HG02798 (cell line): ENCODE measurements at regions not wholly inside any gene's neighbourhood (a gene's known extent, or its start where the extent isn't known, plus 50 kb on each side); places are given as distances from the start of the nearest gene placed in this dataset.

Experiments
- ATAC-seq: cut with Tn5 transposase; IDR thresholded peaks from one replicate; pipeline ENCODE4 v1.9.1; 2021; ENCODE audit warnings: mild to moderate bottlenecking; ENCODE audit not compliant: unreplicated experiment, poor library complexity

- ATAC-seq, result no peak
Observed at GRCh38 chr2:236840857-236841256, 244.8 kb upstream of the COPS8 start.

DNA sequence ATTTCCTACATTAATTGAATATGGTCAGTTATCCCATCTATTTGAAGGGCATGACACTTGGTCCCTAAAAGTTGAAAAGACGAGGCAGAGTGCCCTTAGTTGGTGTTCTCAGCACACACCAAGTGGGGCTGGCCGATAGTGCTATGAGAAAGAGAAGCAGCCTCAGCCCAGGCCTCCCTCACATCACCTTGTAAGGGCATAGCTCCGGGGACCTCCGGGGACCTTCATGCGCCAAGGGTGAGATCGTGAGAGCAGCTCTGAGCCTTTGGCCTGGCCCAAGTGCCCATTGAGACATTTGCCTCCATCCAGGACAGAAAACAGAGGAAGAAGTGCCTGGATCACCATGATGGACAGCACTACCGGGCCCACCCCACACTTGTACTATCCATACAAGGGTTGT, 244.3 kb upstream of the COPS8 start:
- ATAC-seq, result no peak

GRCh38 chr2:236843161-236843968, 242.3 kb upstream of the COPS8 start:
- ATAC-seq, result no peak

GRCh38 chr2:236844711-236845110, 241.0 kb upstream of the COPS8 start:
- ATAC-seq, result no peak

DNA sequence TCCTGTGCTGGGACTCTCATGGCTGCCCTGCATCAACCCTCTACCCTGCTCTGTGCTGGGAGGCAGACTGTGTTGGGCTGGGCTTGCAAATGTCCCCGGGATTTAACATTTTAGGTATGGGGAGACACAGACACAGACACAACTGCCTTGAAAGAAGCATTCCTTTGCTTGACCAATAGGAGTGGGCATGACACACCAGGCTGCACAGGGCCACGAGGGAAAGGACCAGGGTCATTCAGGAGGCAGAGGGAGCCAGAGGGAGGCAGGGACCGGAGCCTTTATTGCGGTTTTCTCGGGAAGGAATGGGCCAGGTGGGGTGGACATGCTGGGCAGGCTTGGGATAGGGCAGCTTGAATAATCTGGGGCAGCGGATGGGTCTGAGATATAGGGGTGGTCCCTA, 238.7 kb upstream of the COPS8 start:
- no peak for ATAC-seq

DNA sequence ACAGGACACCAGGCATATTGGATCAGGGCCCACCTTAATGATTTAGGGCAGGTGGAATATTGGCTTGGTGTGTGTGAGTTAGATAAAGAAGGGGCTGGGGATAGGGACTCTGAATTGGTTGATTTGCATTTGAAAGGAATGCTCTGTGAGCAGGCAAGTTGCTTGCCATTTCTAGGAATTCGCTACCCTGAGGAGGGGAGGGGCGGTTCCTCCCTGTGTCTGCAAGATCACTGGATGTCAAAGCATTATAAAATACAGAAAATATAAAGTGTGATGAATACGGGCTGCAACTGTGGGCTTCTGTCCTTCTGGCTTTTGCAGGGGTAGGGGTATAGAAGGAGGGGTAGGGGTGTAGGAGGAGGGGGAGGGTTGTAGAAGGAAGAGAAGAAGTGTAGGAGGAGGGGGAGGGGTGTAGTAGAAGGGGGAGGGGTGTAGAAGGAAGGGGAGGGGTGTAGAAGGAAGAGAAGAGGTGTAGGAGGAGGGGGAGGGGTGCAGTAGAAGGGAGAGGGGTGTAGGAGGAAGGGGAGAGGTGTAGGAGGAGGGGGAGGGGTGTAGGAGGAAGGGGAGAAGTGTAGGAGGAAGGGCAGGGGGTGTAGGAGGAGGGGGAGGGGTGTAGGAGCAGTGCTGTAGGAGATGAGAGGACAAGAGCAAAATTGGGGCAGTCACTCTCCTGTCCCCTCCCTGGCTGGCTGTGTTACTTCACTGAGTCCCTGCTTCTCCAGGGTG, 238.0 kb upstream of the COPS8 start:
- ATAC-seq, result no peak

GRCh38 chr2:236848501-236848900, 237.2 kb upstream of the COPS8 start:
- no peak for ATAC-seq

GRCh38 chr2:236849508-236849907, 236.2 kb upstream of the COPS8 start:
- no peak for ATAC-seq

DNA sequence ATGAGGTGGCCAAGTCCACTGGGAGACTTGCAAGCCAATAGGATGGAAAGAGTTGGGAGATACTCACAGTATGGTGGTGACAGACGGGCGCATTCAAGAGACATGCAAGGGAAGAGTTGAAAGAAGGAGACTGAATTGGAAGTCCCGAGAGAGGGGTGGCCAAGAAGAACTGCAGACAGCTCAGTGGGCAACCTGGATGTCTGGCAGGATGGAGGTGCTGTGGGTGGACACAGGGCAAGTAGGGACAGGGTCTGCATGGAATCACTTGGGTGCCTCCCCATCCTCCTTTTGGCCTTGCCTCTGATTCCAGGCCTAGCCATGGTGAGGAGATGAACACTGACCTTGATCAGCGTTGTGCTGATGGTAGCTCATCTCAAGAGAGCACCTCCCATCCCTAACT, 235.7 kb upstream of the COPS8 start:
- ATAC-seq, result no peak

- no peak for ATAC-seq
Observed at GRCh38 chr2:236851187-236851586, 234.5 kb upstream of the COPS8 start.

DNA sequence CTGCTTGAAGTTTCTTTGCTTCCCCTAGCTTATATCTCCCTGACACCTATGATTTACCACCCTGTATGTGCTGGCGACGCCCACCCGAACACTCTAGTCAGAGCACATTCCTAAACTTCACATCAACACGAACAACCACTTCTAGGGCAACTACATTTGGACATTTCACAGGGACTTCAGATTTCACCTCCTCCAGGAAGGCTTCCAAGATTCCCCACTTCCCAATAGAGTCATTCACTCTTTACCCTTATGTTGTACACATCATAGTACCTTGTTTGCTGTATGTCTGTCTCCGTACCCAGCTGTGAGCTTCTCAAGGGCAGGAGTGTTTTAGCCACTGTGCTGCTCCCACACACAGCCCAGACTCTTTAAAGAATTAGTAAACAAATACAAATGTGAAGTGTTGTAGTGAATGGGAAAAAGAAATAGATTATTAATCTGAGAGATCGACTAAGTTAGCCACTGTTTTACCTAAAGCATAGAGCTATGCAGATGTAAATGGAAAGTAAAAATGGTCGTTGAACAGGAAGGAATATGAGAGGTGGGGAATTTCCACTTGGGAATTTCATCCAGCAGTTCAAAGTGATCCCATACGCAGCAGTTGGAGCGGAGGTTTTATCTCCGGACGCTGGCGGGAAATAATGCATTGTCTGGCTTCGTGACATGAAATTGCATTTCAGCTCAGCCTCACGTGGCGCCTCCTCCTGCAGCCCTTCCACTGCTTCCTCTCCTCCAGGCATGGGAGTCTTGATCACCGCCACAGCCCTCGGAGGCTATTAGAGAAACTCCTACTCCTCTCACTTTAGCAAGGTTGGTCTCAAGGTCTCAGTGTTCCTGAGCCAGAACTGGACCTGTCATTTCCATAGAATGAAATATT, 233.4 kb upstream of the COPS8 start:
- ATAC-seq, result no peak

DNA sequence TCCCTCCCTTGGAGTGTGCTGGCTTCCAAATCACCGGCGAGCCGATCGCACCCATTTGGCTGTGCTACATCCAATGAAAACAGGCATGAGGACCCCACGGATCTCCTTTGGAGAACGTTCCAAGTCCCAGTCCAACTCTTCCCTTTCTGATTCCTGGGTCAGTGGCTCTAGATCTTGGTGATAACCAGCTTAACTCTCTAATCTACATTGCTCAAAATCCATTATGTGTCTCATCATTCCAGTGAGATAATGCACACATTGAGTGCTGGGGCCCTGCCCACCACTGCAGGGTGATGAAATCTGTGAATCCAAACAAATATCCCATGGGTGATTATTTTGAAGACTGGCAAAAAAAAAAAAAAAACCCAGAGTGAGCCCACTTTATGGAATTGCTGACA, 232.7 kb upstream of the COPS8 start:
- ATAC-seq, result no peak

GRCh38 chr2:236853585-236854051, 232.1 kb upstream of the COPS8 start:
- no peak for ATAC-seq

DNA sequence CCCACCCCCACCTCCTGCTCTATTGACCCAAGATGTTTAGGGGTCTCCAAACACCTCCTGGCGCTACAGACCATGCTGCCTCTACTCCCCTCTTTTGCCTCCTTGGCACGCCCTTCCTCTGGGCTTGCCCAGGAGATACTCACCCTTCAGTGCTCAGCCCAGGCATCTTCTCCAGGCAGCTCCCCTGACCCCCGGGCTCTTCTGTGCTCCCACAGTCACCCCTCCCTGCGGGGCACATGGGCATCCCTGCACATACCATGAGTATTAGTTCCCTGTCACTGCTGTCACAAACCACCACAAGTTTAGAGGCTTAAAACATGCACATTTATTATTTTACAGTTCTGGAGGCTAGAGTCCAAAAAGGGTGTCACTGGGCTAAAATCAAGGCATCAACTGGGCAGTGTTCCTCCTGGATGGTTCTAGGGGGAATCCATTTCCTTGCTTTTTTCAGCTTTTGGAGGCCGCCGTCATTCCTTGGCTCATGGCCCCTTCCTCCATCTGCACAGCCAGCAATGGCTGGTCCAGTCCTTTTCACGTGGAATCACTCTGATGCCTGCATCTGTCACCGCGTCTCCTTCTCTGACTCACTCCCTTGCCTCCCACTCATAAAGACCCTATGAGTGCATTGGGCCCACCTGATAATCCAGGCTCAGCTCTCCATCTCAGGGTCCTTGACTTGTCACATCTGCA, 230.4 kb upstream of the COPS8 start:
- ATAC-seq, result no peak

GRCh38 chr2:236855866-236856847, 229.5 kb upstream of the COPS8 start:
- ATAC-seq, result no peak

- no peak for ATAC-seq
Observed at GRCh38 chr2:236856848-236857235, 228.8 kb upstream of the COPS8 start.

GRCh38 chr2:236857246-236857645, 228.4 kb upstream of the COPS8 start:
- no peak for ATAC-seq

- ATAC-seq, result no peak
Observed at GRCh38 chr2:236857781-236858180, 227.9 kb upstream of the COPS8 start.

DNA sequence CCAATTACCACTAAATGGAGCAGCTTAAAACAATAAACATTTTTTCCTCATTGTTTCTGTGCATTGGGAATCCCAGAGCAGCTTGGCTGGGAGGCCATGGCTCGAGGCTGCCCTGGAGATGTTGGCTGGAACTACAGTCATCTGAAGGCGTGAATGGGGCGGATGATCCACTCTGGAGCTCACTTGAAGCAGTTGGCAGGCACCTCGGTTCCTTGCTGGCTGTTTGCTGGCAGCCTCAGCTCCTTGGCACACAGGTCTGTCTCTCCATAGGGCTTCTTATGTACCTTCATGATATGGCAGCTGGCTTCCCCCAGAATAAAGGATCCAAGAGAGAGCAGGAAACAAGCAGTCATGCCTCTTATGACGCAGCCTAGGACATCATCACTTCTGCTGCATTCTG, 227.0 kb upstream of the COPS8 start:
- ATAC-seq, result no peak
